Transverse colon (tissue), 3 donors: ENCODE measurements at regions not wholly inside any gene's neighbourhood (a gene's known extent, or its start where the extent isn't known, plus 50 kb on each side); places are given as distances from the start of the nearest gene placed in this dataset.

ENCODE experiments used
- CTCF ChIP-seq, 5 experiments: fragments of 200-600 bp in 3 of 5; fragments of 450-650 bp in 2 of 5; sonication (generic) in 3 of 5; IDR thresholded peaks; 1 replicate in 2 of 5; 2 replicates in 3 of 5; pipeline ENCODE4 v1.5.1; 2016 to 2017; ENCODE audit warnings: antibody characterized with exemption in 5 of 5, inconsistent platforms in 3 of 5, mild to moderate bottlenecking in 2 of 5, moderate library complexity in 1 of 5
- EP300 ChIP-seq: sonication (generic); formaldehyde crosslinking; IDR thresholded peaks from one replicate; pipeline ENCODE4 v1.6.1; 2017; ENCODE audit warnings: antibody characterized with exemption, low read depth

- TF ChIP-seq CTCF (IDR thresholded peaks at IDR 0.05) (no peak), EP300 (no peak)
Observed at GRCh38 chr16:27717726-27718125, 167.8 kb downstream of the KATNIP start.
